ENCODE measurements at regions not wholly inside any gene's neighbourhood (a gene's known extent, or its start where the extent isn't known, plus 50 kb on each side); places are given as distances from the start of the nearest gene placed in this dataset.

- TF ChIP-seq CTCF (conservative IDR thresholded peaks at IDR 0.05) (no peak), EZH2 (IDR thresholded peaks at IDR 0.05; ENCODE audit: low read depth) (no peak)
Observed at GRCh38 chr6:134663356-134663755, 286.5 kb downstream of the ALDH8A1 start.
